ENCODE measurements at regions not wholly inside any gene's neighbourhood (a gene's known extent, or its start where the extent isn't known, plus 50 kb on each side); places are given as distances from the start of the nearest gene placed in this dataset.
"Not testable (repeated sequence)": the region's sequence is repeated elsewhere in the genome, so short reads cannot be mapped to it uniquely, and the experiment has no call there.

DNA sequence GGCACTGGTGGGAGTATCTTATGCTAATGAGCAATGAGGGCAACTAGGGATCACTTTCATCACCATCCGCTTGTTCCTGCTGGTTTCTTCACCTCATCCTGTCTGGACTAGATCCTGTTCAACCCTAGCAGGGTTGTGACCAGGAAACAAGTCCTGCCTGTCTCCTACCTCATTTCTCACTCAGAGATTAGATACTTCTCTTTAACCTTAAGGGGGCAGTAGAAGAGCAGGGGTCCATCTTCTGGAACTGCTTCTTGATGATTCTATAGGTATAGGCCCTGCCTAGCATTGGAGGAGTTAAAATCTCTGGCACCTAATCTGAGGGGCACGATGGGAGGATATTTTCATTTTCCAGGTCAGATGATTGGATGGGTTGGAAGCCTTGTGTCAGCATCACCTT lies 415.5 kb downstream of the TGIF2LX start:
- H3K36me3 ChIP-seq; H3K4me3 ChIP-seq; H3K4me1 ChIP-seq; H3K27me3 ChIP-seq; DNase-seq; H3K9me3 ChIP-seq; intact Hi-C loops (cut with DNase I); ATAC-seq; H3K27ac ChIP-seq: not testable (repeated sequence)
- 47 to 65% (median 53%) methylated on average over 2 of the region's 2 CpGs for WGBS, 4 donors

DNA sequence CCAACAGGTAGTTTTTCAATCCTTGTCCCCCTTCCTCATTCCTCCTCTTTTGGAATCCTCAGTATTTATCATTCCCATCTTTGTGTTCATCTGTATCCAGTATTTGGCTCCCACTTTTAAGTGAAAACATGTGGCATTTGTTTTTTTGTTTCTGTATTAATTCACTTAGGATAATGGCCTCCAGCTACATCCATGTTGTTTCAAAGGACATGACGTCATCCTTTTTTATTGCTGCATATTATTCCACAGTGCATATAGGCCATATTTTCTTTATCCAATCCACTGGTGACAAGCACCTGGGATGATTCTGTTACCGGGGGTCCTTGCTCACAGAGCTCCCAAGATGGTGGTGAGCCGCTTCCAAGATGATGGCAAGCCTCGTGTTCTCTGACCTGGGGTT lies 447.9 kb downstream of the TGIF2LX start:
- DNase-seq; H3K27ac ChIP-seq; H3K9me3 ChIP-seq; H3K27me3 ChIP-seq; ATAC-seq; H3K36me3 ChIP-seq; H3K4me3 ChIP-seq; intact Hi-C loops (cut with DNase I); H3K4me1 ChIP-seq: not testable (repeated sequence)
- 74 to 96% (median 93%) methylated on average over 1 to 4 of the region's 4 CpGs for WGBS, 4 donors

- WGBS, 4 donors = 56 to 70% (median 63%) methylated on average over 1 of the region's 3 CpGs
- H3K27me3 ChIP-seq; H3K27ac ChIP-seq; ATAC-seq; H3K9me3 ChIP-seq; intact Hi-C loops (cut with DNase I); DNase-seq; H3K4me3 ChIP-seq; H3K36me3 ChIP-seq; H3K4me1 ChIP-seq: not testable (repeated sequence)
Measured at GRCh38 chrX:90398020-90398419, 476.3 kb downstream of the TGIF2LX start.

- DNase-seq; H3K27ac ChIP-seq; H3K9me3 ChIP-seq; H3K4me1 ChIP-seq; H3K27me3 ChIP-seq; H3K4me3 ChIP-seq; intact Hi-C loops (cut with DNase I); H3K36me3 ChIP-seq; ATAC-seq: not testable (repeated sequence)
- 56 to 71% (median 63%) methylated on average over 1 of the region's 1 CpG for WGBS, 4 donors
Measured at GRCh38 chrX:90402169-90402568, 480.5 kb downstream of the TGIF2LX start.

- H3K4me1 ChIP-seq; DNase-seq; H3K27ac ChIP-seq; H3K27me3 ChIP-seq; ATAC-seq; H3K36me3 ChIP-seq; H3K9me3 ChIP-seq; H3K4me3 ChIP-seq; intact Hi-C loops (cut with DNase I): not testable (repeated sequence)
- WGBS, 4 donors = 75 to 83% (median 81%) methylated on average over 4 of the region's 4 CpGs
Measured at GRCh38 chrX:90403859-90404258, 482.2 kb downstream of the TGIF2LX start.

- H3K4me1 ChIP-seq; H3K27me3 ChIP-seq; H3K27ac ChIP-seq; DNase-seq; H3K4me3 ChIP-seq; intact Hi-C loops (cut with DNase I); ATAC-seq; H3K36me3 ChIP-seq; H3K9me3 ChIP-seq: not testable (repeated sequence)
- 40 to 91% (median 71%) methylated on average over 1 to 2 of the region's 2 CpGs for WGBS, 4 donors
Measured at GRCh38 chrX:90404846-90405436, 483.2 kb downstream of the TGIF2LX start.

- ATAC-seq; intact Hi-C loops (cut with DNase I); H3K4me3 ChIP-seq; H3K9me3 ChIP-seq; DNase-seq; H3K27me3 ChIP-seq; H3K36me3 ChIP-seq; H3K27ac ChIP-seq; H3K4me1 ChIP-seq: not testable (repeated sequence)
- WGBS, 4 donors = 28 to 55% (median 53%) methylated on average over 5 to 9 of the region's 13 CpGs
Measured at GRCh38 chrX:90453770-90454338, 532.1 kb downstream of the TGIF2LX start.

DNA sequence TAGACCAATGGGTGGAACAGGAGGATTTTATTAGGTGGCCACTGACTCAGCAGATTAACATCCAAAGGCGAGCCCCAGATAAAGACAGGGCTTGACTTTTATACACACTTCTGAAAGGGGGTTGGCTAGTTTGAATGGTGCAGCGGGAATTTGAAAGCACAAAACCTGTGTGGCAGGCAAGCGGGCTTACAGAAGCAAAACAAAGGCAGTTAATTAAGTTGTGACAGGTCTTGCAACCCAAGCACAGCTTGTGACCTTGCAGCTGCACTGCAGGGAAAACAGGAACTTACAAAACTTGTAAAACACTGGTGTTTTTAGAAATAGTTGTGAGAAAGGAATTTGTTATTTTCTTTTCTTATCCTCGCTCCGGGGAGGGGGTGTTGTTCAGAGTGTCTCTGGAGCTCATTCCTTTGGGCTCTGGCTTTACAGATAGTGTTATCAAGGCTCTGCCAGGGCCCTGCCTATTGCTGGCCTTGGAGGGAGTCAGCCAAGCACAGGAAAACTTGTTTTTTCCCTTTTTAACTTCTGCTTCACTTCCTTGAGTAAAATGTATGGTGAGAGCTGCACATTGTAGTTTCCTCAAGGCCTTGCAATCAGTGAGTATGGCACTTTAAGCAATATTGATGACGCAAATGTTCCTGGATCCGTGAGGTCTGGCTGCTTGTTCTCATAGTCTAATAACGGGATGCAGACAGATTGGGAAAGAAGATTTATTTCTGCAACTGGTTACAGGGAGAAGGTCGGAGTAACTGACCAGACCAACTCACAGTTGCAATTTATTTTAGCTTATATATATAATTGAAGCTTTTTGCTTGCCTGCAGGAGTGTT lies 536.6 kb downstream of the TGIF2LX start:
- 33 to 68% (median 50%) methylated on average over 9 of the region's 9 CpGs for WGBS, 4 donors
- intact Hi-C loops (cut with DNase I); H3K9me3 ChIP-seq; H3K4me1 ChIP-seq; H3K4me3 ChIP-seq; DNase-seq; H3K27me3 ChIP-seq; ATAC-seq; H3K36me3 ChIP-seq; H3K27ac ChIP-seq: not testable (repeated sequence)

GRCh38 chrX:90474445-90474844 lies 552.7 kb downstream of the TGIF2LX start:
- H3K27ac ChIP-seq; H3K4me3 ChIP-seq; H3K27me3 ChIP-seq; intact Hi-C loops (cut with DNase I); H3K36me3 ChIP-seq; H3K9me3 ChIP-seq; H3K4me1 ChIP-seq; DNase-seq; ATAC-seq: not testable (repeated sequence)
- WGBS, 4 donors = 27 to 42% (median 40%) methylated on average over 3 of the region's 3 CpGs

GRCh38 chrX:90485406-90485805 lies 563.7 kb downstream of the TGIF2LX start:
- DNase-seq; H3K4me1 ChIP-seq; intact Hi-C loops (cut with DNase I); ATAC-seq; H3K27me3 ChIP-seq; H3K27ac ChIP-seq; H3K4me3 ChIP-seq; H3K9me3 ChIP-seq; H3K36me3 ChIP-seq: not testable (repeated sequence)
- WGBS, 4 donors = 61 to 78% (median 67%) methylated on average over 3 of the region's 3 CpGs

DNA sequence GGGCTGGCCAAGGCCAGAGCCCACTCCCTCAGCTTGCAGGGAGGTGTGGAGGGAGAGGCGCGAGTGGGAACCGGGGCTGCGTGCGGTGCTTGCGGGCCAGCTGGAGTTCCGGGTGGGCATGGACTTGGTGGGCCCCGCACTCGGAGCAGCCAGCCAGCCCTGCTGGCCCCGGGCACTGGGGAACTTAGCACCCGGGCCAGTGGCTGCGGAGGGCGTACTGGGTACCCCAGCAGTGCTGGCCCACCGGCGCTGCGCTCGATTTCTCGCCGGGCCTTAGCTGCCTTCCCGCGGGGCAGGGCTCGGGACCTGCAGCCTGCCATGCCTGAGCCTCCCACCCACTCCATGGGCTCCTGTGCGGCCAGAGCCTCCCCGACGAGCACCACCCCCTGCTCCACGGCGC lies 599.6 kb downstream of the TGIF2LX start:
- 90 to 100% (median 93%) methylated on average over 5 to 27 of the region's 27 CpGs for WGBS, 4 donors
- H3K9me3 ChIP-seq; H3K27ac ChIP-seq; intact Hi-C loops (cut with DNase I); H3K27me3 ChIP-seq; H3K4me1 ChIP-seq; H3K4me3 ChIP-seq; ATAC-seq; H3K36me3 ChIP-seq: not testable (repeated sequence)
- peak in 1 of 5 donors; percentile 11 for DNase-seq
